SJSA1 (cell line): ENCODE measurements at regions not wholly inside any gene's neighbourhood (a gene's known extent, or its start where the extent isn't known, plus 50 kb on each side); places are given as distances from the start of the nearest gene placed in this dataset.
A peak's percentile ranks its signal among the peaks of the same experiment; 100 is the strongest.
"Not testable (repeated sequence)": the region's sequence is repeated elsewhere in the genome, so short reads cannot be mapped to it uniquely, and the experiment has no call there.

Experiments used
- DNase-seq, 2 experiments: peaks; one replicate each; pipeline ENCODE4 v3.0.0-alpha.2; 2015 to 2020; ENCODE audit warnings: low spot score in 2 of 2, low read depth in 1 of 2
- H3K27ac ChIP-seq: fragments of 250-450 bp; sonication (Bioruptor Pico); 2 replicates; pipeline ENCODE4 v1.5.1; 2020; ENCODE audit warnings: mild to moderate bottlenecking, moderate library complexity
- H3K27me3 ChIP-seq: fragments of 250-450 bp; sonication (Bioruptor Pico); replicated peaks from 2 replicates; pipeline ENCODE4 v1.5.1; 2020; ENCODE audit warnings: mild to moderate bottlenecking, moderate library complexity
- H3K36me3 ChIP-seq: fragments of 250-450 bp; sonication (Bioruptor Pico); 2 replicates; pipeline ENCODE4 v1.5.1; 2020; ENCODE audit warnings: mild to moderate bottlenecking
- H3K4me1 ChIP-seq: fragments of 250-450 bp; sonication (Bioruptor Pico); replicated peaks from 2 replicates; pipeline ENCODE4 v1.6.1; 2021; ENCODE audit warnings: mild to moderate bottlenecking
- H3K4me3 ChIP-seq: fragments of 250-450 bp; sonication (Bioruptor Pico); 2 replicates; pipeline ENCODE4 v1.5.1; 2020; ENCODE audit warnings: mild to moderate bottlenecking
- H3K9me3 ChIP-seq: fragments of 250-450 bp; sonication (Bioruptor Pico); replicated peaks from 2 replicates; pipeline ENCODE4 v1.5.1; 2020; ENCODE audit warnings: mild to moderate bottlenecking

DNA sequence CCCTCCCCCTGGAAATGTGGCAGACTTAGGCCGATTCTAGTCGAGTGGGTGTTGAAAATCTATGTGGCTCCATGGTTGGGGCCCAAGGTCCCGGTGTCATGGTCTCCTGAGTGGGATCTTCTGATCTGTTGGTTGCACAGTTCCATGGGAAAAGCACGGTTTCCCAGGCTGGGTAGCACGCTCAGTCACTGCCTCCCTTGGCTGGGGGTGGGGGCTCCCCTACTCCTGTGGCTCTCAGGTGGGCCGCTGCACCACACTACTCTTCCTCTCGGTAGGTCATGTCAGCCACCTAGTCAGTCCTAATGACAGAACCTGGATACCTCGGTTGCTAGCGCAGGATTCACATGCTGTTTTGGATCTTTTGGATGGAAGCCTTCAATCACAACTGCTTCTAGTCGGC is 247.0 kb downstream of the SPRY2 start:
- Histone ChIP-seq H3K36me3 (no peaks in the 10 kb centered on the region), H3K9me3 (no peaks in the 10 kb centered on the region), H3K27me3 (no peaks in the 10 kb centered on the region), H3K4me1 (no peaks in the 10 kb centered on the region), H3K4me3 (no peak overlapping the region), H3K27ac (no peak overlapping the region)
- no peak for DNase-seq

DNA sequence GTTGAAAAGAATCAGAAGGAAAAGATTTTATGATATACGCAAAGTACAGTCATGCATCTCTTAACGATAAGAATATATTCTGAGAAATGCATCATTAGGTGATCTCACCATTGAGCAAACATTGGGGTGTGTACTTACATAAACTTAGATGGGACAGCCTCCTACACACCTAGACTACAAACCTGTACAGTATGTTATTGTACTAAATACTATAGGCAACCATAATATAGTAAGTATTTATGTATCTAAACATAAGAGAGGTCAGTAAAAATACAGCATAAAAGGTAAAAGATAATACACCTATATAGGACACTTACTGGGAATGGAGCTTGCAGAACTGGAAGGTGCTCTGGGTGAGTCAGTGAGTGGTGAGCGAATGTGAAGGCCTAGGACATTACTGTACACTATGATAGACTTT is 254.6 kb downstream of the SPRY2 start:
- no peak overlapping the region for H3K4me3 ChIP-seq
- no peak overlapping the region for H3K27ac ChIP-seq
- H3K9me3 ChIP-seq = no peaks in the 10 kb centered on the region
- H3K27me3 ChIP-seq = no peaks in the 10 kb centered on the region
- peaks cover 51% of the 10 kb centered on the region for H3K4me1 ChIP-seq
- no peaks in the 10 kb centered on the region for H3K36me3 ChIP-seq
- peak in 1 of 2 experiments; percentile 42 for DNase-seq

- DNase-seq = peak; percentile 70 to 99
- Histone ChIP-seq H3K4me3 (no peak overlapping the region), H3K9me3 (no peaks in the 10 kb centered on the region), H3K27me3 (no peaks in the 10 kb centered on the region), H3K36me3 (no peaks in the 10 kb centered on the region), H3K27ac (peak overlapping the region; percentile 93), H3K4me1 (peaks cover 52% of the 10 kb centered on the region)
Observed at GRCh38 chr13:80083853-80084676, 256.9 kb downstream of the SPRY2 start.

- no peak overlapping the region for H3K4me3 ChIP-seq
- no peaks in the 10 kb centered on the region for H3K9me3 ChIP-seq
- no peaks in the 10 kb centered on the region for H3K27me3 ChIP-seq
- H3K36me3 ChIP-seq = no peaks in the 10 kb centered on the region
- H3K27ac ChIP-seq = peak overlapping the region; percentile 93
- peaks cover 52% of the 10 kb centered on the region for H3K4me1 ChIP-seq
- peak in 1 of 2 experiments; percentile 89 for DNase-seq
Observed at GRCh38 chr13:80083081-80083852, 257.7 kb downstream of the SPRY2 start.

DNA sequence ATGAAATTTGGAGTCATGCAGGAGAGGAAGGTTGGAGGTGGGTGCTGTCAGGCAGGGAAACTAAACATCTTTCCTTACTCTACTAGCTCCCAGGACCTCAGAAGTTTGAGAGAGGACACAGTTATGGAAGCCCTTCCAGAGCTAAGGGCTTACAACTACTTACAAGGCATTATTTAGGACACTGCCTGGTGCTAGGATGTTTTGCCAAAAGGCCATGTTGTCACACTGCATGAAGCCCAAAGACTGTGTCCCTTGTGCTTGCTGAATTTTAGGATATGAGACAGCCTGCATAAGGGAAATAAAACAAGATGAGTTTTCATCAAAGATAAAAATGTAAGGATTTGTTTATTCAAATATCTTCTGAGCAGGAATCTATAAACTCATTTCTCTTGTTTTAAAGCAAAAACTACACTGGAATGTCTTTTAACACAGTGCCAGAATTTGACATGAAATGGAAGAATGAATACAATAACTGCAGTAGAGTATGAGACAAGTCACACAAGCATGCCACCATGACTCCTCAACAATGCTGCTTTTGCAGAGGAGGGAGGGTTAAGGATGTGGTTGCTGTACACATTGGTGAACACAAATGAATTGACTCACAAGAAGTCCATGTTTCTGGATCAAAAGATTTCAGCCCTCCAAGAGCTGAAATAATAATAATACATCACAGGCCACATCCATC is 258.4 kb downstream of the SPRY2 start:
- Histone ChIP-seq H3K9me3 (no peaks in the 10 kb centered on the region), H3K4me3 (no peak overlapping the region), H3K36me3 (no peaks in the 10 kb centered on the region), H3K4me1 (peaks cover 52% of the 10 kb centered on the region), H3K27me3 (no peaks in the 10 kb centered on the region), H3K27ac (peak overlapping the region; percentile 93)
- peak; percentile 88 to 92 for DNase-seq

GRCh38 chr13:80074811-80075210 is 266.1 kb downstream of the SPRY2 start:
- H3K4me3 ChIP-seq = no peak overlapping the region
- no peaks in the 10 kb centered on the region for H3K36me3 ChIP-seq
- 0 out of 2 replicates have a peak, but pooled peaks cover 2% of the 10 kb centered on the region for H3K9me3 ChIP-seq
- no peaks in the 10 kb centered on the region for H3K27me3 ChIP-seq
- 0 out of 2 replicates have a peak, but pooled peaks cover 4% of the 10 kb centered on the region for H3K4me1 ChIP-seq
- no peak for DNase-seq
- H3K27ac ChIP-seq = no peak overlapping the region

DNA sequence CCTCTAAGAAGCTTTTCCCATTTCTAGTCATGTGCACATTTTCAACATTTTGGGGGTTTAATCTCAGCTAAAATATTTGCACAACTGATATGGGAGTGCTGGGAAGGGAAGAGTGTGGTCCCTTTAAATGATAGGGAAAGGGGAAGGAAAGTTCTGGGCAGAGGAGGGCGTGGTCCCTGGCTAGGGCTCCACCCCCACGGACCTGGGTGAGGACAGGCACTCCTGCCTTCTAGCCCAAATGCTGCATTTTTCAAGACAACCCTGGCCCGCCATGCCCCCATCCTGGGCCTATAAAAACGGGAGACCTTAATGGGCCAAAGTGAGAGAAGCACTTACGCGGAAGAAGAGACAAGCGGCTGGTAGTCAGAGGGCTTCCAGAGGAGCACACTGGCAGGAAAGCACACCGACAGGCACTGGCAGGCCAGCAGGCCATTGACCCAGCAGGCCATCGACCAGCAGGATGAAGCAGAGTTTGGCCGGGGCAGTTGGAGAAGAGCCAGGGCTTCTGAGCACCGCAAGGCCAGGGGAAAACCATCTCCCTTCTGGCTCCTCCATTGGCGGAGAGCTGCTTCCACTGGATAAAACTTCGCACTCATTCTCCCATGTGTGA is 266.7 kb downstream of the SPRY2 start:
- Histone ChIP-seq H3K27ac (no peak overlapping the region), H3K4me1 (0 out of 2 replicates have a peak, but pooled peaks cover 4% of the 10 kb centered on the region), H3K9me3 (0 out of 2 replicates have a peak, but pooled peaks cover 2% of the 10 kb centered on the region), H3K36me3 (no peaks in the 10 kb centered on the region), H3K27me3 (no peaks in the 10 kb centered on the region), H3K4me3 (no peak overlapping the region)
- DNase-seq = no peak

DNA sequence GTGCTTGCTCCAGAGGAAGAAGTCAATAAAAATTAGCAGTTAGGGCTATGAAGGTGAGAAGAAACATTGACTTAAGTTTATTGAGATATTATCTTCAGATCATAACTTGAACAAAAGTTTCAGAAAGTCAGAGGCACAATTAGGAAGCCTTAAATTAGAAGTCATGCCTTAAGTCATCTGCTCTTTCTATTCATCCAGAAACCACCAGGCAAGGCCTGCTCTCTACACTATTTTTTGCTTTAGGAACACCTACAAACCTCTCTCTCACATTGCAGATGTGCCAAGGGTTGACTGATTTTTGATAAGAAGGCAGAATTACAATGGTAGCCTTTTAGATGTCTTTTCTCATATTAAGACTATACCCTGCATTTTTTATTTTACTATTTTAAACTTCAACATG is 268.7 kb downstream of the SPRY2 start:
- H3K4me1 ChIP-seq = 0 out of 2 replicates have a peak, but pooled peaks cover 2% of the 10 kb centered on the region
- H3K36me3 ChIP-seq = no peaks in the 10 kb centered on the region
- no peak for DNase-seq
- no peaks in the 10 kb centered on the region for H3K27me3 ChIP-seq
- no peak overlapping the region for H3K27ac ChIP-seq
- 0 out of 2 replicates have a peak, but pooled peaks cover 4% of the 10 kb centered on the region for H3K9me3 ChIP-seq
- no peak overlapping the region for H3K4me3 ChIP-seq

DNA sequence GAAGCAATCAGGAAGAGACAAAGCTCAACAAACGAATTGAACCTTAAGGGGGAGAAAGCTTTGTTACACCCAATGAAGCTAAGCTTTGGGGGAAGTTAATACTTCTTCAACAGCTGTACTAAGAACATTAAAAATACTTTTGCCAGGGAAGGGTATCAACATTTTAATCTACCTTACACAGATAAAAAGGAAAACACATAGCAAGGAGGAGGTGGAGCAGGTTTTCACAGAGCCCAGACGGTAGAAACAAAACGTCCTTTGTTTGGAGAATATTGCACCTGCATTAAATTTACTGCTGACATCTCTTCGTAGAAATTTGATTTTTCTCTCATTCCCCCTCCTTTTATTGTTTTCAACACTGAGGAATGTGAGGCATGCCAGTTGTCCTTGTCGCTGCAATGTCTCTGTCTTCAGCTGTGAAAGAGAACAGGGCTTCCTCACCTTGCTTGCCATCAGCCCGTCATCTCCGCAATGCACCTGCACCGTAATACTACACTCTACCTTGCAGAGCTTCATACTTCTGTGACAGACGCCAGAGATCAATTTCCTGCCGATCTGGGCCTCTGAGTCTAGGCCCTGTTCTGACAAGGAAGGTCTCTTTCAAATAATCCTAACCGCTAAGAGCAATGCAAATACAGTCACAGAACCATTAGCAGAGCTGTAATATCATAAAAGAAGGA is 270.8 kb downstream of the SPRY2 start:
- Histone ChIP-seq H3K4me3 (no peak overlapping the region), H3K36me3 (no peaks in the 10 kb centered on the region), H3K27ac (no peak overlapping the region), H3K9me3 (0 out of 2 replicates have a peak, but pooled peaks cover 5% of the 10 kb centered on the region), H3K27me3 (no peaks in the 10 kb centered on the region), H3K4me1 (no peaks in the 10 kb centered on the region)
- DNase-seq = no peak

DNA sequence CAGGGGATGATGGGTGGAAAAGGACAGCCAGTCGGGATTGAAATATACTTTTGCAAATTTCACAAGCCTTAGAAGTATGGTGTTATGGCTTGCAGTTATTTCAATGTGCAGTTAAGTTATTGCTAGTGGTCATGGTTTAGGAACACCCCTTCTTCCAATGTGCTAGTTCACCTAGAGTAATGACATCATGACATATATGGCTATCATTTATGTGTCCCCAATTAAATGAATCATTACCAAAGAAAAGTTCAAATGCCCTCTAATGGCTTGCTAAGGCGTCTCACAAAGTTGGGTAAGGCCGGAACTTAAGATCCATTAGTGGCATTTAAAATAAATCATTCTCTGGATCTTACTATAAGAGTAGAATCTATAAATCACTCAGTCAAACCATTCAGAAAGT is 271.6 kb downstream of the SPRY2 start:
- no peak for DNase-seq
- no peak overlapping the region for H3K27ac ChIP-seq
- H3K27me3 ChIP-seq = no peaks in the 10 kb centered on the region
- H3K4me1 ChIP-seq = no peaks in the 10 kb centered on the region
- no peaks in the 10 kb centered on the region for H3K36me3 ChIP-seq
- no peak overlapping the region for H3K4me3 ChIP-seq
- 0 out of 2 replicates have a peak, but pooled peaks cover 5% of the 10 kb centered on the region for H3K9me3 ChIP-seq

GRCh38 chr13:80065996-80066395 is 274.9 kb downstream of the SPRY2 start:
- no peaks in the 10 kb centered on the region for H3K36me3 ChIP-seq
- no peak for DNase-seq
- no peaks in the 10 kb centered on the region for H3K27me3 ChIP-seq
- H3K9me3 ChIP-seq = 0 out of 2 replicates have a peak, but pooled peaks cover 2% of the 10 kb centered on the region
- no peak overlapping the region for H3K4me3 ChIP-seq
- H3K27ac ChIP-seq = no peak overlapping the region
- no peaks in the 10 kb centered on the region for H3K4me1 ChIP-seq

GRCh38 chr13:80062416-80062815 is 278.5 kb downstream of the SPRY2 start:
- H3K4me3 ChIP-seq, H3K36me3 ChIP-seq, H3K4me1 ChIP-seq, H3K9me3 ChIP-seq, H3K27ac ChIP-seq, DNase-seq, H3K27me3 ChIP-seq: not testable (repeated sequence)

DNA sequence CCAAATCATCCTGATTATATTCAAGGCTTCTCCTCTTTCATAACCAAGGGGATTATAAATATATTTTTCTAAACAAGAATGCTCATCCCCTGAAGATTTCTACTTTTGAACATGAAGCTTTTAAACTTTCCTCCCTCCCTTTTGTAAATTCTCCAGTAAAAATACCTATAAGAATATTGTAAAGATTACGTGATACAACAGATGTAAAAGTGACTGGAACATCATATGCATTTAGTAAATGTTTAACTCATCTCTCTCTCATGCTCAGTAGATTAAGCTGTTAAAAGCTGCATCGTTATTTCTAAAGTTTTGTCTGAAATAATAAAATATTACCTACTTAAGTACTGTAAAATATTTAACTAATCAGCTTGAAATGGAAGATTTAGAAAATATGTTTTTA is 281.1 kb downstream of the SPRY2 start:
- Histone ChIP-seq H3K4me1 (no peaks in the 10 kb centered on the region), H3K27me3 (no peaks in the 10 kb centered on the region), H3K36me3 (no peaks in the 10 kb centered on the region), H3K9me3 (0 out of 2 replicates have a peak, but pooled peaks cover 4% of the 10 kb centered on the region), H3K27ac (no peak overlapping the region), H3K4me3 (no peak overlapping the region)
- no peak for DNase-seq
